Anterior cingulate cortex (tissue), 58 donors: ENCODE measurements at regions not wholly inside any gene's neighbourhood (a gene's known extent, or its start where the extent isn't known, plus 50 kb on each side); places are given as distances from the start of the nearest gene placed in this dataset.

Experiments
- DNase-seq, 58 donors: peaks; one replicate each; lab custom pipeline; 2025; lab: John Stamatoyannopoulos, UW

DNA sequence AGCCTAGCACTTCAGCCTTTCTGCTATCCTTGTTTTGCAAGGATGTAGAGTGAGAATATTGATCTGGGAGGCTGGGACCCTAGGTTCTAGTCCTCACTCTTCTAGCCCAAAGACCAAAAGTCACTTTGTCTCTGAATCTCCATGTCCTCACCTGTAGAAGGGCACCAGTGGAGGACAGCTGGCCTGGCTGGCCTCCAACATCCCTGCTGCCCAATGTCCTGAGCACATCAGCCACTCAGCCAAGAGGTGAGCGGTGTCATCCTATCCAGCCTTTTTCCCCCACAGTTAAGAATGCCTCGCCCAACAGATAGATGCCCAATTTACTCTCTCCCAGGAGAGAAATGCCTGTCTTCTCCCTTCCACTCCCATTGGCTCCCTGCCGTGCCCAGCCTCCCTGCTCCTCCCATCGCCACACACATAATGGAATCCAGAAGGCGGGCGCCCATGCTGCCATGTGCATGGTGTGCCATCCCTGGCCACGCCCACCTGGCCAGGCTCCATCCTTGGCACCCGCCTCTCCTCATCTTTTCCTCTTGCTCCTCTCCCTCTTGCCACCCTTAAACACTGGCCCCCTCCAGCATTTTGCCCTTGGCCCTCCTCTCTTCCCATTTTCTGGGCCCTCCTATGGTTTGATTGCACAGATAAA, 157.3 kb upstream of the SDK2 start:
- no peak for DNase-seq

DNA sequence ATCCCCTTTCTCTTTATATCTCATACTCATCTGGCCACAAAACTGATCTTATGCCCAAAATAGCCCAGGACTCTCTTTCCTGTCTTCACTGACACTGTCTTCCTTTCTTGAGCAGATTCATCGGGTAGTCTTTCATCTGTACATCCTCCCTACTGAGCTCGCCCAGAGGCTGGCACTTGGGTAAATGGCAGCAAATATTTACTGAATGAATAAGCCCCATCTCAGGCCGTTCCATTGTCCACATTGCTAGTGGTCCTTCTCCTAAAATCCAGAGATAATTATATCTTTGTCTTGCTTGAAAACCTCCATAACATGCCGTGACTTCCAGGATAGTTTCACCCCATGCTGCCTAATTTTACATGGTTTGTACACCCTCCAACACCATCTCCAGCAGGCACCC, 158.1 kb upstream of the SDK2 start:
- DNase-seq: no peak

DNA sequence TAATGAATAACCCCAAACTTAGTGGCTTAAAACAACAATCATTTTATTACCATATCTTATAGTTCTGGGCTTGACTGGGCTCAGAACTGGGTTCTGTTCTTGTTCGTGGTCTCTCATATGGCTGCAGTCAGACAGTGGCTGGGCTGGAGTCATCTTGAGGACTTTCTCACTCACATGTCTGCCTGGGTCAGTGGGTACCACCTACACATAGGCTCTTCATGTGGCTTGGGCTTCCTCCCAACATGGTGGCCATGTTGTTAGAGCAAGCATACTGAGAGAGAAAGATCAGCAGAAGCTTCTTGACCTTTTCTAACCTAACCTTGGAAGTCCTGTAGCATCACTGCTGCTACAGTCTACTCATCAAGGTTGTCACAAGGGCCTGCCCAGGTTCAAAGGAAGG, 158.6 kb upstream of the SDK2 start:
- no peak for DNase-seq

DNA sequence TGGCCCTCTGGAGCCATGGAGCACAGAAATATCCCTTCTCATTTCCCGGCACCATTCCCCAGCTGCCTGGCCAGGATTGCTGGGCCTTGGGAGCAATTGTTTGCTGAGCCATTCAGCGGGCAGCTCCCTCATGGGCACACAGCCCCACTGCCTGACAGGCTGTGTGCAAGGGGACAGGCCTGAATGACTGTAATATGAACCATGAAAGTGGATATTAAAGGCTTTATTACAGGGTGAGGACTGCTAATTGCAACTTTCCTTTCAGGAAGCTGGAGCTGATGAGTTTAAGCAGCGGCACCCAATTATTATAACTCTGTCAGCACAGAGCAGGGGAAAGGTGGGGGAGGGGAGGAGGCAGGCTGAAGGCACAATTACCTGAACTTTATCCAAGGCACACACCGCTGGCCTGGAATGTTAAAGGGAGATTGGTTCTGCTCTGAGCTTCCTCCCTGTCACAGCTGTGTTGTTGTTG, 159.8 kb upstream of the SDK2 start:
- DNase-seq: peak in 1 of 58 donors; percentile 19

DNA sequence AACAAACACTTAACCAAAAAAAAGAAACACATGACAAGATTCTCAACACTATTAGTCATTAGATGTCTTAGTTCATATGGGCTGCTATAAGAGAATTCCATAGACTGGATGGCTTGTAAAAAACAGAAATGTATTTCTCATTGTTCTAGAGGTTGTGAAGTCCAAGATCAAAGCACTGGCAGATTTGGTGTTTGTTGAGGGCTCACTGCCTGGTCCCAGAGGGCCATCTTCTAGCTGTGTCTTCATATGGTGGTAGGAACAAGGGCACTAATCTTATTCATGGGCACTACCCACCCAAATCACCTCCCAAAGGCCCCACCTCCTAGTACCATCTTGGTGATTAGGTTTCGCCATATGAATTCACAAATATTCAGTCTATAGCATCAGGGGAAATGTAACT, 162.5 kb upstream of the SDK2 start:
- no peak for DNase-seq

DNA sequence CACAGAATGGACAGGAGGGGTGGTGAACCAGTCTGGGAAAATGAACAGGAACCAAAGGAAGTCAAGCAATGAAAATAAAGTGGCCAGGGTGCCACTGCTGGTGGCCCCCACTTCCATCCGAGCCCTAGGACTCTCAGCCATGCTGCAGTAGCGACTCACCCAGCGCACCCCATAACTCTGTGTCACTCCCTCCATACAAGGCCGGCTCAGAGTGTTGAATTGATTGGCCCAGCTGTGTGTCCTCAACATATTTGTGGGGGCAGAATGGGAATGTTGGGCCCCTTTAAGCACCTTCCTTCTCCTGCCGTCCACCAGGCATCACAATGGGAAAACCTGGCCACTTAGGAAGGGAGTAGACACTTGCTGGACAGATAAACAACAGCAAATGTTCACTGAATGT, 169.0 kb upstream of the SDK2 start:
- DNase-seq: no peak

DNA sequence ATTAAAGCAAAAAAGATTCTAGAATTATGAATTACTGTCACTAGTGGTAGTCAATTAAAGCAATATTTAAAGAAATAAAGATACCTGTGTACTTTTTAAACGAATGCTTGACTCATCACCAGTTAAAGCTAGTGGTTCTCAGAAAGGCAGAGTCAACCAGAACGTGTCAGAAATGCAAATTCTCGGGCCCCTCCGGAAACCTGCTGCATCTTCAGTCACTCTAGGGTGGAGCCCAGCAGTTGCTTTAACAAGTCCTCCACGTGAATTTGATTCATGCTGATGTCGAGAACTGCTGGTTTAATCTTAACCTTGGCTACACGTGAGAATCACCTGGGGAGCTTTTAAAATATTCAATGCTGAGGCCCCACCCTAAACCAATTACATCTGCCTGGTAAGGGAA, 169.8 kb upstream of the SDK2 start:
- no peak for DNase-seq

DNA sequence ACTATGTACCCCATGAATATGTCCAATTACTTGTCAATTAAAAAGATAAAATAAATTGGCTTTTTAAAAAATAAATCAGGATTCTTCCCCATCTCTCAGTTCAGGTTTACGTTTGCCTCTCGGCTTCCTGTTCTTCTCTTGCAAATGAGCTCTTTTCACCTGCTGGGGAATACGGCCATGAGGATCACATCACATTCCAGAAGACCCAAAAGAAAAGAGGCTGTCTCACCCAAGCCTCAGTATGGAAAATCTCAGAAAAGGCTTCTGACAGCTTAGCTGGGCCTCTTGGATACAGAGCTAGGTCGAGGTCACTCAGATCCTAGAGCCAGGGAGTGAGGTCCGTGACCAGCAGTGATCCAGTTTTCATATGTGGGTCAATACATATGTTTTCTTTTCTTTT, 171.2 kb upstream of the SDK2 start:
- no peak for DNase-seq

DNA sequence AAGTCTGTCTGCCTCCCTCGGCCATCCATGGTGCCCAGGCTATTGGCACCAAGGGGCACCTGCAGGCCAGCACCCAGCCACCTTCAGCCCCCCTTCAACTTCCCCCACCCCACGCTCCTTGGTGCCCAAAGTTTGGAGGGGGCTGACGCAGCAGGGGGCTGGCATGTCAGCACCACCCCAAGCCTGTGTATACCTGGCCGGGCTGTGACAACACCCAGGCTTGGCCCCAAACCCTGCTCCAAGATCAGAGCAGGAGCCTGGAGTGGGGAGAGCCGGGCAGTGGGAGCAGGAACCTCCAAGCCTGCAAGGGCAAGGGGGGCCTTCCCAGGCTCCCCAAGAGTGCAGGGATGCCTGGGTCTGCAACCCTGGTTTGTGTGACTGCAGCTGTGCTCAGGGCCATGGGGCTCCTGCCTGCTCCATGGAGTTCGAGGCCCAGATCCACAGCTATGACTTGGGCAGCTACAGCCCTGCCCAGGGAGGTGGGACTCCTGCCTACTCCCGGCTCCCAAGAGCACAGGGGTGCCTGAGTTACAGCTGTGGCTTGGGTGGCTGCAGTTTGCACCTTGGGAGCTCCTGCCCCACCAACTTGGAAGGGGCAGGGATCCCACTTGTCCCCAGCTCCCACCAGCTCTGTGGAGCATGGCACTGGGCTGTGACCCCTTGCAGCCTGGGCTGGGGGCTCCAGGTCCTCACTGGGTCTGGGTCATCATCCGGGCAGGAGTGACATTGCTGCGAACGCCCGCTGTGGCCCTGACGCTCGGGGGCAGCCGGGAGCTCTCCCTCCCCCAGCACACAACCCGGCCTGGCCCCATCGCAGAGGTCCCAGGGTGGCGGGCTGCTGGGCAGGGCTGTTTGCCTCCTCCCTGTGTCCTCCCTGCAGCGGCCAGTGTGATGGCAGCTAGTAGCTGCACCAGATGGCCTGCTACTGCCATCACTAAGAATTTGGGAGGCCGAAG, 175.5 kb upstream of the SDK2 start:
- DNase-seq: no peak

DNA sequence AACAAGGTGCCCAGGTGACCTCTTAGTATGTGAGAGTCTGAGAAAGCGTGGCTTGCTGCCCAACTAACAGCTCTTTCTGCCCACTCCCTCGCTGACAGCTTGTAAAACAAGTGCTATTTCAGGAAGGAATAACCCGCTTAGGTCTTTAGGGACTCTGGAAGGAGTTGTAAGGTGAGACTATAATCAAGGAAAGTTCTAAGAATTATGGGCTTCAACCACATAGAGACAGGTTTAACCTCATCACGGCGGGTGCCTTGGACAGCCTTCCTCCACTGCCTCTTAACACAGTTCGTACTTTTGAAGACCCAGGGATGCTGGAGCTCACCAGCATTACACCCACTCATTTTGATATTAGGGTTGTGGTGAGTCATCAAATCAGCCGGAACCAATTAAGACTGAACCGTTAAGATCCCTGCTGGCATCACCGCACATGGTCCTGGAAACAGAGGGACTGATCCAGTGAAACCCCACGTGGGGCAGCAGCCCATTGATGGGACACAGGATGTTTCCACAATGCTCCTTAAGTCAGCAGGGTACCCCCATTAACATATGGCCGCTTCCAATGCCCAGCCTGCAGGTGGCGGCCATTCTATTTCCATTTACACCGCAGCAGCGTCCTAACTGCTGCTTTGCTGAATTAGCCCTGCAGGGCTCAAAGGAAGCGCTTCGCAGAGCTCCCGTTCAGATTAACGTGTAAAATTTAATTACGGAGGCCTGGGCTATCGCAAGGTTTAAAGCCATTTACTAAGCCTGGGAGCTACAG, 176.6 kb upstream of the SDK2 start:
- DNase-seq: peak in 1 of 58 donors; percentile 17

DNA sequence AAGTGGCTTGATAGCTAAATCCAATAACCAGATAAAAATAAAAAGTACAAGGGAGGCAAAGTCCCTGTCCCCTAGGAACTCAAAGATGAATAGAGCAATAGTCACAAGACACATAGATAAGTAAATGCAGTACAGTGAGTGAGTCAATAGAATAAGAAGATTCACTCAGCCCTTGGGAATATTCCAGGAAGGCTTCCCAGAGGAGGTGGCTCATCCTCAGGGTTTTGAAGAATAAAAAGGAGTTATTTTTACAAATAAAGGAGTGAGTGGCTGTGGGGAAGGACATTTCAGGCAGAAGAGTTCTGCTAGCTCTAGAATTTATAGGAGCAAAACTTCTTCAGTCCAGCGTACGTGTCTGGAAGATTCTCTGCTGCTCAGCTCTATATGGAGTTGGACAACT, 177.4 kb upstream of the SDK2 start:
- no peak for DNase-seq

DNA sequence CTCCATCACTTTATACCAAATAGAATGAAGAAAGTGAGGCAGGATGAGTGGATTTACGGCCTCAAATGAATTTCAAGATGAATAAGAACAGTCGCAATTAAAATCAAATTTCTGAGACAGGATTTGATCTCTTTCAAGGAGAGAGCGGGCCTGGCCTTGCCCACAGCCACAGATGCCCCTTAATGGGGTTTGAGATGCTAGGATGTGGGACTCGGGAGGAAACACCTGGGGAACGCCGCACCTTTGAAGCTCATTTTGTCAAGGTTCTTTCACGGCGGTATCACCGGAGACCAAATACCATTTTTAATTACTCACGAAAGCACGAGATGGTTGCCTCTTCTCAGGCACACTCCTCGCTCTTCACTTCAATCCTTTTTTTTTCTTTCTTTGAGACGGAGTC, 178.1 kb upstream of the SDK2 start:
- DNase-seq: no peak

DNA sequence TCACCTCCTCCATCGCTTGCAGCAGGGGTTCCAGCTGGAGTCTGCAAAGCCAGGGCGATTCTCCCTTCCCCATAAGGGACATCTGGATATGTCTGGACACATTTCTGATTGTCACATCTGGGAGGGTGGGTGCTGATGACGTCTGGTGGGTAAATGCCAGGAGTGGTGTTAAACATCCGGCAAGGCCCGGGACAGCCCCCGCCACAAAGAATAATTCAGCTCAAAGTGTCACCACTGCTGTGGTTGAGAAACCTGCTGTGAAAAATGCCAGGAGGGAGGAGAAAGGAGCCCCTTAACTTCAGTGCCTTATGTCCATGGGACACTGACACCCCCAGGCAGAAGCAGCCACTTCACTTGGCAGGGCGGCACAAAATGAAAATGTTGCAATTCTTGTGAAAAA, 179.4 kb upstream of the SDK2 start:
- no peak for DNase-seq

DNA sequence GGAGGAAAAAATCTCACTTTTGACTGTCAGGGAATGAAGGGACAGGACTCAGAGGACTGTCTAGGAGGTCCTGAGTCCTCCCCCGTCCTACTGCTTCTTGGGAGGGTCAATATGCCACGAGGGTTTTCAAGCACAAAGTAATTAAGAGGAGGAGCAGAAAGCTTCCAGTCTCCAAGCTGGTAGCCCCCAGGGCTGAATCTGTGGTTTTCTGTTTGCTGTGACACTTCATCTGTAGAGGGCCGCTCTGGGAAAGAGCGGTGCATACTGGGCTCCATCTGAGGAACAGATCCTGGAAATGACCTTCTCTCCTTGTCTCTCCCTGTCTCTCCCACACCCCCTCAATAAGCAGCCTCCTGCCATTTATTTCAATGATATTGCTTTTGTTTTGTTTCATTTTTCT, 180.1 kb upstream of the SDK2 start:
- no peak for DNase-seq

DNA sequence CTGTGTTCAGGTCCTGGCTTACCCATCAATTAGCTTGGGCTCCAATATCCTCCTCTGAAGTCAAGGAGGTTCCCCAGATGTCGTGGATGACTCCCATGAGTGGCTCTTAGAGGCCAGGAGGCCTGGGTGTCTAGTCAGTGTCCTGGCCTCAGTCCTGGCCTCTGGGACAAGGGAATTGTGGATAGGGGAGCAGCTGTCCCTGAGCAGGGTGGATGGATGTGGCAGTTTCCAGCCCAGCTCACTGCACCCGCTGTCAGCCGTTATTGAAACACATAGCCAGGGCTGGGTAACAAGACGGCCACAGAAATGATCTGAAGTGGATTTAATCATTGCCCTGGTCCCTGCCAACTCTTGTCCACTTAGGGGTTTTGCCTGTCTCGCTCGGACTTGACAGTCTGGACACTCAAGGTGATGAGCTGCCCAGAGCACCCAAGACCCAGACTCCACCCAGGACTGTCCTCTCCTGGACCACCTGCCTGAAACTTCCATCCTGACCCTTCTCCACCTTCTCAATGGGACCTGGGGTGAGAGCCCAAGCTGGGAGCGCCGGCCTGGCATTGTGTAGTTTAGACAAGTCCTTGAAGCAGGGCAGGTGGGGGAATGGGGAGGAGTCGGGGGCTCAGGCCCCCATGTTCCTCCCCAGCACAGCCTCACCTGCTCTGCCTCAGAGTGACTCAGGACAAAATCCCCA, 182.1 kb upstream of the SDK2 start:
- DNase-seq: no peak

DNA sequence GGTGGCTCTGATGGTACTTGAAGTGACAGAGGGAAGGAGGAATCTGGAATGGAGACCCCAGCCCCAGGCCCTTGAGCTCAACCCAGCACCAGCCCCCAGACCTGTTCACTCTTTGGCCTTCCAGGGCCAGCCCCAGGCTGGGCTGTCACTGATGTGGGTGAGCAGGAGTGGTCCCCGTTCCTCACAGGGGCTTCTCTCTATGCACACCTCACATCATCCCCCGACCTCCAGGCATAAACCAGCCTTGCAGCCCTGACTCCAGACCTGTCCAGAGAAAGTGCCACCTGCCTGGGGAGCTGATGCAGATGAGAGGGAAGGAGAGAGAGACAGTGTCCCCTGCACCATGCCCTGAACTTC, 182.6 kb upstream of the SDK2 start:
- no peak for DNase-seq

DNA sequence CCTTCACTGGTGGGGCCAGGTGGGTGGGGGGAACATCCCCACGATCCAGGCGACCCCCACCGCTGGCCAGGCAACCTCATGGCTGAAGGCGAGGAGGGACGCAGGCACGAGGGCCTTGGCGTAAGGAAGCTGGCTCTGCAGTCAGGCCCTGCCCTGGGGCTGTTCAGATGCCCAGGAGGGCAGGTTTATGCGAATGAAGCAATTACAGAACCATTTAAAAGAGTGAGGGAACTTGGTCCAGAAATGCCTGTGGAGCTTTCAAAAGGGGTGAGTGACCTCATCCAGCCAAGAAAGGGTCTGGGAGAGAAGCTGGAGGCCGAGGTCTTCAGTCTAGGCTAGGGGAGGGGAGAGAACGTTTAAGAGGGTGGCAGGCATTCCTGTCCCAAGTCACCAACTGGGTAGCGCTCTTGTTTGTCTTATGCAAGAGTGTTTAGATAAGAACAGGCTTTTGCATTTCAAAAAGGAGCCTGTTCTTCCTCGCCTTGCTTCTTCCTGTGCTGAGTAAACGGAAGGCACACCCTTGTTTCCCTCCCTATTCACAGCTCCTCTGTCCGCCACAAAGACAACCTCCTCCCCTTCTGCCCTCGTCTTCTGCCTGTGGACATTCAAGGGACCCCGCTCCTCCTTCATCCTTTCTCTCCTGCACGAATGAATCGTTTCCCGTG, 183.5 kb upstream of the SDK2 start:
- no peak for DNase-seq

DNA sequence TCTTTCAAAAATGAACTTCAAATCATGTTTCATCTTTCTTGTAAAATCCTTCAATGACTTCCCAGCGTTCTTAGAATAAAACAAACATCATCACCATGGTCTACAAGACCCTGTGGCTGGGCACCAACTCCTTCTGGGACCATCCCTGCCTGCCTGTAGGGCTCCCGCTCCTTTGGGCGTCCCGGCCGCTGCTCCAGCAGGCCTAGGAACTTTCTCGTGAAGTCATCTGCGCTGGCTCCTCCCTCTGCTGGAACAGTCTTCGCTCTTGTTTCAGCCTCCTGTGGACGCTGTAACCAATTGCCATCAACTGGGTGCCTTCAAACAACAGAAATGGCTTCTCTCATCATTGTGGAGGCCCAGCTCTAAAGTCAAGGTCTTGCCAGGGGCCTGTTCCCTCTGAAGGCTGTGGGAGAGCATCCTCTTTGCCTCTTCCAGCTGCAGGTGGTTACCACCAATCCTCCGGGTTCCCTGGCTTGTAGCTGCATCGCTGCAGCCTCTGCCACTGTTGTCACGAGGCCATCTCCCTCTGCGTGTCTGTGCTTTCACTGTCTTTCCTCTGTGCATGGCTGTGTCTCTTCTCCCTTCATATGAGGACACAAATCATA, 185.5 kb upstream of the SDK2 start:
- DNase-seq: peak in 3 of 58 donors; percentile 18 to 23 (median 20)

DNA sequence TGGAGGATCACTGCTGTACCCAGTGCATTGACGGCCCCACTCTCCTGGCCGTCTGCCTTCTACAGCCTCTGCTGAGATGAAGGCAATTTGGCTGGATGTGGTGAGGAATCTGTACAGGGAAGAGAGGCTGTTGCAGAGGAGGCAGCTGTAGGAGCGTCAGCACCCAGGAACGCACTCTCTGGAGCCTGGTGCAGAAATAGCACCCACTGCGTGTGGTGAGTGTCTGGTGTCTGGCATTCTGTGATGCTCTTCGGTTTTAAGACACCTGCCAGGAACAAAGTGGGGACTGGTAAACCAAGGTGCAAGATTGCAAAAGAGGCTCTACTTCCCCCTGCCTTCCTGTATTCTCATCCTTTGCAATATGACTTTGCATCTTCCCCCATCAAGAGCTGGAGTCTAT, 187.5 kb upstream of the SDK2 start:
- DNase-seq: peak in 10 of 58 donors; percentile 6 to 38 (median 17)
